ENCODE measurements at regions not wholly inside any gene's neighbourhood (a gene's known extent, or its start where the extent isn't known, plus 50 kb on each side); places are given as distances from the start of the nearest gene placed in this dataset.

- Histone ChIP-seq H3K27me3 (ENCODE audit: control insufficient read depth, insufficient read depth, low read length) (no peaks in the 10 kb centered on the region), H3K9me3 (ENCODE audit: control insufficient read depth, insufficient read depth, low read length) (no peaks in the 10 kb centered on the region), H3K36me3 (ENCODE audit: control insufficient read depth, insufficient read depth, low read length) (no peaks in the 10 kb centered on the region), H3K4me1 (ENCODE audit: control insufficient read depth, insufficient read depth, low read length) (no peaks in the 10 kb centered on the region), H3K4me3 (ENCODE audit: low read depth, low read length) (no peak overlapping the region), H3K9ac (ENCODE audit: low read depth, low read length) (no peak overlapping the region)
Observed at GRCh38 chr7:115827305-115828045, 203.1 kb downstream of the TFEC start.

- no peaks in the 10 kb centered on the region for H3K27me3 ChIP-seq (ENCODE audit: control insufficient read depth, insufficient read depth, low read length)
- no peaks in the 10 kb centered on the region for H3K9me3 ChIP-seq (ENCODE audit: control insufficient read depth, insufficient read depth, low read length)
- H3K4me3 ChIP-seq (ENCODE audit: low read depth, low read length): no peak overlapping the region
- H3K36me3 ChIP-seq (ENCODE audit: control insufficient read depth, insufficient read depth, low read length): no peaks in the 10 kb centered on the region
- no peak overlapping the region for H3K9ac ChIP-seq (ENCODE audit: low read depth, low read length)
- no peaks in the 10 kb centered on the region for H3K4me1 ChIP-seq (ENCODE audit: control insufficient read depth, insufficient read depth, low read length)
Observed at GRCh38 chr7:115825456-115826115, 205.0 kb downstream of the TFEC start.

GRCh38 chr7:115822801-115823200 is 207.8 kb downstream of the TFEC start:
- Histone ChIP-seq H3K4me3 (ENCODE audit: low read depth, low read length) (no peak overlapping the region), H3K9ac (ENCODE audit: low read depth, low read length) (no peak overlapping the region), H3K36me3 (ENCODE audit: control insufficient read depth, insufficient read depth, low read length) (no peaks in the 10 kb centered on the region), H3K4me1 (ENCODE audit: control insufficient read depth, insufficient read depth, low read length) (no peaks in the 10 kb centered on the region), H3K27me3 (ENCODE audit: control insufficient read depth, insufficient read depth, low read length) (no peaks in the 10 kb centered on the region), H3K9me3 (ENCODE audit: control insufficient read depth, insufficient read depth, low read length) (no peaks in the 10 kb centered on the region)

GRCh38 chr7:115822380-115822779 is 208.2 kb downstream of the TFEC start:
- H3K9me3 ChIP-seq (ENCODE audit: control insufficient read depth, insufficient read depth, low read length): no peaks in the 10 kb centered on the region
- H3K9ac ChIP-seq (ENCODE audit: low read depth, low read length): no peak overlapping the region
- no peak overlapping the region for H3K4me3 ChIP-seq (ENCODE audit: low read depth, low read length)
- no peaks in the 10 kb centered on the region for H3K27me3 ChIP-seq (ENCODE audit: control insufficient read depth, insufficient read depth, low read length)
- H3K36me3 ChIP-seq (ENCODE audit: control insufficient read depth, insufficient read depth, low read length): no peaks in the 10 kb centered on the region
- peaks cover under 1% of the 10 kb centered on the region for H3K4me1 ChIP-seq (ENCODE audit: control insufficient read depth, insufficient read depth, low read length)

GRCh38 chr7:115816318-115816974 is 214.1 kb downstream of the TFEC start:
- peaks cover 20% of the 10 kb centered on the region for H3K4me1 ChIP-seq (ENCODE audit: control insufficient read depth, insufficient read depth, low read length)
- no peaks in the 10 kb centered on the region for H3K9me3 ChIP-seq (ENCODE audit: control insufficient read depth, insufficient read depth, low read length)
- no peak overlapping the region for H3K4me3 ChIP-seq (ENCODE audit: low read depth, low read length)
- no peaks in the 10 kb centered on the region for H3K27me3 ChIP-seq (ENCODE audit: control insufficient read depth, insufficient read depth, low read length)
- no peaks in the 10 kb centered on the region for H3K36me3 ChIP-seq (ENCODE audit: control insufficient read depth, insufficient read depth, low read length)
- H3K9ac ChIP-seq (ENCODE audit: low read depth, low read length): no peak overlapping the region

- H3K27me3 ChIP-seq (ENCODE audit: control insufficient read depth, insufficient read depth, low read length): no peaks in the 10 kb centered on the region
- no peaks in the 10 kb centered on the region for H3K36me3 ChIP-seq (ENCODE audit: control insufficient read depth, insufficient read depth, low read length)
- H3K4me3 ChIP-seq (ENCODE audit: low read depth, low read length): no peak overlapping the region
- H3K4me1 ChIP-seq (ENCODE audit: control insufficient read depth, insufficient read depth, low read length): peaks cover 20% of the 10 kb centered on the region
- no peak overlapping the region for H3K9ac ChIP-seq (ENCODE audit: low read depth, low read length)
- no peaks in the 10 kb centered on the region for H3K9me3 ChIP-seq (ENCODE audit: control insufficient read depth, insufficient read depth, low read length)
Observed at GRCh38 chr7:115812794-115813193, 217.8 kb downstream of the TFEC start.

GRCh38 chr7:115805458-115805857 is 225.1 kb downstream of the TFEC start:
- peaks cover 3% of the 10 kb centered on the region for H3K4me1 ChIP-seq (ENCODE audit: control insufficient read depth, insufficient read depth, low read length)
- H3K27me3 ChIP-seq (ENCODE audit: control insufficient read depth, insufficient read depth, low read length): no peaks in the 10 kb centered on the region
- no peaks in the 10 kb centered on the region for H3K9me3 ChIP-seq (ENCODE audit: control insufficient read depth, insufficient read depth, low read length)
- no peak overlapping the region for H3K4me3 ChIP-seq (ENCODE audit: low read depth, low read length)
- H3K9ac ChIP-seq (ENCODE audit: low read depth, low read length): no peak overlapping the region
- H3K36me3 ChIP-seq (ENCODE audit: control insufficient read depth, insufficient read depth, low read length): no peaks in the 10 kb centered on the region

- no peaks in the 10 kb centered on the region for H3K9me3 ChIP-seq (ENCODE audit: control insufficient read depth, insufficient read depth, low read length)
- H3K9ac ChIP-seq (ENCODE audit: low read depth, low read length): no peak overlapping the region
- H3K4me3 ChIP-seq (ENCODE audit: low read depth, low read length): no peak overlapping the region
- H3K4me1 ChIP-seq (ENCODE audit: control insufficient read depth, insufficient read depth, low read length): peaks cover 3% of the 10 kb centered on the region
- H3K36me3 ChIP-seq (ENCODE audit: control insufficient read depth, insufficient read depth, low read length): no peaks in the 10 kb centered on the region
- H3K27me3 ChIP-seq (ENCODE audit: control insufficient read depth, insufficient read depth, low read length): no peaks in the 10 kb centered on the region
Observed at GRCh38 chr7:115802415-115802814, 228.1 kb downstream of the TFEC start.

GRCh38 chr7:115799430-115799829 is 231.1 kb downstream of the TFEC start:
- Histone ChIP-seq H3K9ac (ENCODE audit: low read depth, low read length) (no peak overlapping the region), H3K4me3 (ENCODE audit: low read depth, low read length) (no peak overlapping the region), H3K27me3 (ENCODE audit: control insufficient read depth, insufficient read depth, low read length) (no peaks in the 10 kb centered on the region), H3K4me1 (ENCODE audit: control insufficient read depth, insufficient read depth, low read length) (no peaks in the 10 kb centered on the region), H3K36me3 (ENCODE audit: control insufficient read depth, insufficient read depth, low read length) (no peaks in the 10 kb centered on the region), H3K9me3 (ENCODE audit: control insufficient read depth, insufficient read depth, low read length) (no peaks in the 10 kb centered on the region)

- H3K27me3 ChIP-seq (ENCODE audit: control insufficient read depth, insufficient read depth, low read length): no peaks in the 10 kb centered on the region
- no peak overlapping the region for H3K9ac ChIP-seq (ENCODE audit: low read depth, low read length)
- no peaks in the 10 kb centered on the region for H3K9me3 ChIP-seq (ENCODE audit: control insufficient read depth, insufficient read depth, low read length)
- H3K4me1 ChIP-seq (ENCODE audit: control insufficient read depth, insufficient read depth, low read length): no peaks in the 10 kb centered on the region
- H3K36me3 ChIP-seq (ENCODE audit: control insufficient read depth, insufficient read depth, low read length): no peaks in the 10 kb centered on the region
- no peak overlapping the region for H3K4me3 ChIP-seq (ENCODE audit: low read depth, low read length)
Observed at GRCh38 chr7:115793958-115794702, 236.4 kb downstream of the TFEC start.

- Histone ChIP-seq H3K4me3 (ENCODE audit: low read depth, low read length) (no peak overlapping the region), H3K27me3 (ENCODE audit: control insufficient read depth, insufficient read depth, low read length) (no peaks in the 10 kb centered on the region), H3K9ac (ENCODE audit: low read depth, low read length) (no peak overlapping the region), H3K36me3 (ENCODE audit: control insufficient read depth, insufficient read depth, low read length) (no peaks in the 10 kb centered on the region), H3K4me1 (ENCODE audit: control insufficient read depth, insufficient read depth, low read length) (no peaks in the 10 kb centered on the region), H3K9me3 (ENCODE audit: control insufficient read depth, insufficient read depth, low read length) (no peaks in the 10 kb centered on the region)
Observed at GRCh38 chr7:115789901-115790300, 240.7 kb downstream of the TFEC start.

All from iPS-15b (cell line).